ENCODE measurements at regions not wholly inside any gene's neighbourhood (a gene's known extent, or its start where the extent isn't known, plus 50 kb on each side); places are given as distances from the start of the nearest gene placed in this dataset.
"Not testable (repeated sequence)": the region's sequence is repeated elsewhere in the genome, so short reads cannot be mapped to it uniquely, and the experiment has no call there.

GRCh38 chr10:23777153-23777552 is 338.3 kb downstream of the OTUD1 start:
- DNase-seq = no peak

GRCh38 chr10:23779301-23779700 is 340.4 kb downstream of the OTUD1 start:
- DNase-seq = no peak

GRCh38 chr10:23780331-23780730 is 341.5 kb downstream of the OTUD1 start:
- DNase-seq = no peak

GRCh38 chr10:23786594-23786993 is 347.7 kb downstream of the OTUD1 start:
- DNase-seq = no peak

GRCh38 chr10:23793577-23793976 is 354.7 kb downstream of the OTUD1 start:
- no peak for DNase-seq

- DNase-seq = not testable (repeated sequence)
Measured at GRCh38 chr10:23797452-23797851, 358.6 kb downstream of the OTUD1 start.

GRCh38 chr10:23804125-23804524 is 365.2 kb downstream of the OTUD1 start:
- DNase-seq = no peak

GRCh38 chr10:23813687-23814086 is 374.8 kb downstream of the OTUD1 start:
- no peak for DNase-seq

- no peak for DNase-seq
Measured at GRCh38 chr10:23818484-23818883, 379.6 kb downstream of the OTUD1 start.

GRCh38 chr10:23820792-23821191 is 381.9 kb downstream of the OTUD1 start:
- no peak for DNase-seq

- no peak for DNase-seq
Measured at GRCh38 chr10:23824822-23825221, 384.1 kb upstream of the KIAA1217 start.

- peak; percentile 2 for DNase-seq
Measured at GRCh38 chr10:23826421-23826820, 382.5 kb upstream of the KIAA1217 start.

GRCh38 chr10:23829556-23829955 is 379.4 kb upstream of the KIAA1217 start:
- DNase-seq = no peak

- no peak for DNase-seq
Measured at GRCh38 chr10:23834091-23834490, 374.8 kb upstream of the KIAA1217 start.

GRCh38 chr10:23850631-23851030 is 358.3 kb upstream of the KIAA1217 start:
- no peak for DNase-seq

GRCh38 chr10:23859598-23859997 is 349.3 kb upstream of the KIAA1217 start:
- DNase-seq = no peak

- DNase-seq = no peak
Measured at GRCh38 chr10:23864631-23865147, 344.2 kb upstream of the KIAA1217 start.

- DNase-seq = not testable (repeated sequence)
Measured at GRCh38 chr10:23866985-23867384, 342.0 kb upstream of the KIAA1217 start.

GRCh38 chr10:23868121-23868520 is 340.8 kb upstream of the KIAA1217 start:
- DNase-seq = no peak

- no peak for DNase-seq
Measured at GRCh38 chr10:23869548-23869947, 339.4 kb upstream of the KIAA1217 start.

GRCh38 chr10:23869996-23870395 is 338.9 kb upstream of the KIAA1217 start:
- no peak for DNase-seq

GRCh38 chr10:23870651-23871610 is 338.0 kb upstream of the KIAA1217 start:
- DNase-seq = no peak

- no peak for DNase-seq
Measured at GRCh38 chr10:23872290-23872689, 336.6 kb upstream of the KIAA1217 start.

- DNase-seq = no peak
Measured at GRCh38 chr10:23877791-23878320, 331.1 kb upstream of the KIAA1217 start.
